Caco-2 (cell line): ENCODE measurements at regions not wholly inside any gene's neighbourhood (a gene's known extent, or its start where the extent isn't known, plus 50 kb on each side); places are given as distances from the start of the nearest gene placed in this dataset.

Source experiments
- BruUV-seq: library from RNA; stranded (reverse); fragments of 400-500 nt; replicated peaks from 2 replicates; lab custom pipeline; 2021; lab: Mats Ljungman, UMichigan
- CTCF ChIA-PET: fragments of 300-600 bp; sonication (Branson Sonifier 250); formaldehyde crosslinking; loops from one replicate; lab custom pipeline; 2022; ENCODE audit warnings: antibody characterized with exemption; lab: Charles Lee
- POLR2A ChIA-PET: fragments of 300-600 bp; sonication (Branson Sonifier 250); formaldehyde crosslinking; loops from one replicate; lab custom pipeline; 2022; ENCODE audit warnings: antibody characterized with exemption; lab: Charles Lee
- DNase-seq, 2 experiments: peaks; one replicate each; pipeline versions ENCODE4 v3.0.0 to v3.0.0-alpha.2; 2020 to 2022
- H3K27me3 ChIP-seq: replicated peaks from 2 replicates; pipeline ENCODE4 v1.6.0; 2011; ENCODE audit warnings: low read length; ENCODE audit not compliant: control insufficient read depth, insufficient read depth
- H3K36me3 ChIP-seq: 2 replicates; pipeline ENCODE4 v1.5.1; 2011; ENCODE audit warnings: low read length; ENCODE audit not compliant: control insufficient read depth, insufficient read depth
- H3K4me1 ChIP-seq: fragments of 250-450 bp; sonication (Bioruptor Pico); 2 replicates; pipeline ENCODE4 v1.5.1; 2020; ENCODE audit warnings: mild to moderate bottlenecking
- H3K4me3 ChIP-seq: 2 replicates; pipeline ENCODE4 v1.5.1; 2011; ENCODE audit warnings: low read depth, mild to moderate bottlenecking, control low read depth, low read length
- H3K9me3 ChIP-seq: fragments of 250-450 bp; sonication (Bioruptor Pico); 2 replicates; pipeline ENCODE4 v1.5.1; 2020; ENCODE audit warnings: mild to moderate bottlenecking, moderate library complexity
- H3K27ac Mint-ChIP-seq: one replicate; pipeline ENCODE4 v1.8.0; 2022; ENCODE audit warnings: mixed read lengths; ENCODE audit not compliant: unreplicated experiment
- H3K27me3 Mint-ChIP-seq: one replicate; pipeline ENCODE4 v1.8.0; 2022; ENCODE audit warnings: mixed read lengths; ENCODE audit not compliant: insufficient read depth, unreplicated experiment
- H3K36me3 Mint-ChIP-seq: one replicate; pipeline ENCODE4 v1.8.0; 2022; ENCODE audit warnings: mild to moderate bottlenecking, mixed read lengths; ENCODE audit not compliant: insufficient read depth, unreplicated experiment
- H3K4me1 Mint-ChIP-seq: one replicate; pipeline ENCODE4 v1.8.0; 2022; ENCODE audit warnings: low read depth, mixed read lengths; ENCODE audit not compliant: unreplicated experiment
- H3K4me3 Mint-ChIP-seq: one replicate; pipeline ENCODE4 v1.8.0; 2022; ENCODE audit warnings: mild to moderate bottlenecking, moderate library complexity, mixed read lengths; ENCODE audit not compliant: unreplicated experiment
- H3K9me3 Mint-ChIP-seq: one replicate; pipeline ENCODE4 v1.8.0; 2022; ENCODE audit warnings: mixed read lengths; ENCODE audit not compliant: unreplicated experiment
- CTCF ChIP-seq, 2 experiments: fragments of 200-600 bp in 1 of 2; IDR thresholded peaks; 1 replicate in 1 of 2; 2 replicates in 1 of 2; pipeline versions ENCODE4 v1.5.1 to v1.8.0; 2011 to 2022; ENCODE audit warnings: antibody characterized with exemption in 1 of 2, control low read depth in 1 of 2, inconsistent platforms in 1 of 2, low read depth in 1 of 2, low read length in 1 of 2, mild to moderate bottlenecking in 1 of 2, moderate library complexity in 1 of 2; ENCODE audit not compliant: insufficient read depth in 1 of 2, severe bottlenecking in 1 of 2, unreplicated experiment in 1 of 2
- intact Hi-C: fragments of 100-400 bp; cut with micrococcal nuclease; formaldehyde crosslinking; loops from one replicate; pipeline ENCODE4 v1.10.0; 2022; ENCODE audit not compliant: unreplicated experiment

GRCh38 chr5:86447362-86447761 is 170.4 kb upstream of the COX7C start:
- Mint-ChIP-seq H3K4me1 (no peaks in the 10 kb centered on the region), H3K4me3 (no peak overlapping the region), H3K27ac (no peak overlapping the region), H3K36me3 (no peaks in the 10 kb centered on the region), H3K27me3 (no peaks in the 10 kb centered on the region), H3K9me3 (no peaks in the 10 kb centered on the region)
- H3K4me3 ChIP-seq = no peak overlapping the region
- TF ChIP-seq CTCF (IDR thresholded peaks at IDR 0.05; ENCODE audit: insufficient read depth in 1 of 2, low read depth in 1 of 2, low read length in 1 of 2, severe bottlenecking in 1 of 2, unreplicated experiment in 1 of 2) = no peak
- no TSS peak for BruUV-seq
- POLR2A ChIA-PET = no interaction called here
- no peaks in the 10 kb centered on the region for H3K36me3 ChIP-seq
- intact Hi-C loops = no loop called here
- DNase-seq = no peak
- H3K27me3 ChIP-seq = no peaks in the 10 kb centered on the region; the same call in 1 of the 2 replicates
- no peaks in the 10 kb centered on the region for H3K4me1 ChIP-seq
- H3K9me3 ChIP-seq = no peaks in the 10 kb centered on the region; the same call in 1 of the 2 replicates
- CTCF ChIA-PET = no interaction called here

- CTCF ChIA-PET = no interaction called here
Observed at GRCh38 chr5:86452251-86452650, 165.5 kb upstream of the COX7C start.

GRCh38 chr5:86460519-86460918 is 157.2 kb upstream of the COX7C start:
- Mint-ChIP-seq H3K36me3 (no peaks in the 10 kb centered on the region), H3K9me3 (peaks cover 35% of the 10 kb centered on the region), H3K27me3 (no peaks in the 10 kb centered on the region), H3K4me3 (no peak overlapping the region), H3K4me1 (no peaks in the 10 kb centered on the region), H3K27ac (no peak overlapping the region)
- BruUV-seq = no TSS peak
- Histone ChIP-seq H3K4me3 (no peak overlapping the region), H3K27me3 (no peaks in the 10 kb centered on the region), H3K4me1 (no peaks in the 10 kb centered on the region), H3K9me3 (peaks cover 8% of the 10 kb centered on the region), H3K36me3 (no peaks in the 10 kb centered on the region)
- no peak for TF ChIP-seq CTCF (IDR thresholded peaks at IDR 0.05; ENCODE audit: insufficient read depth in 1 of 2, low read depth in 1 of 2, low read length in 1 of 2, severe bottlenecking in 1 of 2, unreplicated experiment in 1 of 2)
- ChIA-PET POLR2A (no interaction called here), CTCF (no interaction called here)
- intact Hi-C loops = no loop called here
- DNase-seq = no peak

More at GRCh38 chr5:86452251-86452650, 165.5 kb upstream of the COX7C start:
- no TSS peak for BruUV-seq
- no peaks in the 10 kb centered on the region for H3K36me3 ChIP-seq
- POLR2A ChIA-PET = no interaction called here
- no peak overlapping the region for H3K4me3 Mint-ChIP-seq
- no peaks in the 10 kb centered on the region for H3K36me3 Mint-ChIP-seq
- no peak overlapping the region for H3K27ac Mint-ChIP-seq
- intact Hi-C loops = no loop called here
- H3K9me3 Mint-ChIP-seq = no peaks in the 10 kb centered on the region
- no peaks in the 10 kb centered on the region for H3K9me3 ChIP-seq
- TF ChIP-seq CTCF (IDR thresholded peaks at IDR 0.05; ENCODE audit: insufficient read depth in 1 of 2, low read depth in 1 of 2, low read length in 1 of 2, severe bottlenecking in 1 of 2, unreplicated experiment in 1 of 2) = no peak
- no peaks in the 10 kb centered on the region for H3K4me1 ChIP-seq
- no peak overlapping the region for H3K4me3 ChIP-seq
- no peaks in the 10 kb centered on the region for H3K27me3 Mint-ChIP-seq
- no peaks in the 10 kb centered on the region for H3K4me1 Mint-ChIP-seq
- H3K27me3 ChIP-seq = no peaks in the 10 kb centered on the region
- DNase-seq = no peak
